ENCODE measurements at regions not wholly inside any gene's neighbourhood (a gene's known extent, or its start where the extent isn't known, plus 50 kb on each side); places are given as distances from the start of the nearest gene placed in this dataset.

DNA sequence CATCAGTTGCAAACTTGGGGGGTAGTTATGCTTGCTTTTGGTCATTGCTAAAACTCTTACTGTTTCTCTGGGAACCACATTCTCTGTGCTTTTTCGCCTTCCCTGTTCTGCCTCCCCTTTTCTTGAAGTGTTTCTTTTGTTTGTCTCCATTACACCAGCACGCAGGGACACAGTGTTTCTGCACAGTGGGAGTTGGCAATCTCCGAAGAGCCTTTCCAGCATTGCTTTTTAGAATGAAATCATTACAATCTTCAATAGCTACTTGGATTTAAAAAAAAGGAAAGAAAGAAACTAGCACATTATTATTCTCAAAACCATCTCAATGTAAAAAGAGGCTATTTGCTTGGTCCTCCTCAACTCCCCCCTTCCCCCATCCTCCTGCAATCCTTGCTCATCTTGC lies 536.7 kb upstream of the MMS22L start:
- no peak for DNase-seq

- no peak for DNase-seq
Observed at GRCh38 chr6:97820400-97820799, 537.4 kb upstream of the MMS22L start.

GRCh38 chr6:97822632-97823031 lies 539.6 kb upstream of the MMS22L start:
- DNase-seq: no peak

DNA sequence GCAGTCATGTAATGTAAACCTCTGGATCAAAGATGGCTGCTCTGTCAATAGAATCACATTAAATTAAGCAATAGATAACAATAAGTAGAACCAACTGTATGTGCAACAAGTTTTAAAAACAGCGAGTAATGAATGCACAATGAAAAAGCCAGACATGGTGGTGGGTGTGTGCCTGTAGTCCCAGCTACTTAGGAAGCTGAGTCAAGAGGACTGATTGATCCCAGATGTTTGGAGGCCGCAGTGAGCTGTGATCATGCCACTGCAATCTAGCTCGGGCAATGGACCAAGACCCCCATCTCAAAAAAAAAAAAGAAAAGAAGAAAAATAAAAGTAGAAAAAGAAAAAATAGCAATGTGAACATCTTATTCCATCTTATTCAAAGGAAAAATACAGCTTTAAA lies 558.7 kb upstream of the MMS22L start:
- no peak for DNase-seq

DNA sequence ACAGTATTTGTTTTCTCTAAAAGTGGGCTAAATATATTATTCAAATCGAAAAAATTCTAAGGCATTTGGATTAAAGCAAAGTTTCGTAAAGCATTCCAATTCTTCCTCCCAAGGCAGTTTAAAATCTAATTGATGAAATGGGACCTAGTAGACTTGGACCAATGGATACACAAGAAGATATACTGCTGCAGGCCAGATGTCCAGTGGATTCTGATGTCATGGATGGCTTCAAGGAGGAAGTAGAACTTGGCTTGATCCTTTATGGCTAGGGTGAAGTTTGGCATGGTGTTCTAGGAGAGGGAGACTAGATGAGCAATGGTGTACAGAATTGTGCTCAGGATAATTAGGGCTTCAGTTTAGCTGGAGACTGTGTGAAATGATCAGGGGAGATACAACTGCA lies 559.5 kb upstream of the MMS22L start:
- DNase-seq: no peak

DNA sequence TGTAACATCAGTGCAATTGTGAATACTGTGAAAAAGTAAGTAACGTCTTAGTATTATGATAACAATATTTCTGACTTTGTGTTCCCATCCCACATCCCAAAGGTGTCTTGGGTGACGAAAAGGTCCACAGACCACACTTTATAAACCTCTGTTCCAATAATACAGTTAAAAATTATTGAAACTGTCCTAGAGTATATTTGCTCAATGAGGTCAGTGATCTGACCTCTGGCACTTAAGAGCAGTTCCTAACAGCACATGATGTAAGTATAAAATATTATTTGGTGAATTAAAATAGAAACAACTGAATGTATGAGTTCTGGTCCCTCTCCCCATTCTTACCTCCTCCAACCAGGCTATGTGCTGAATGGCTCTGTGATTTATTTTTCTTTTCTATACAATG lies 566.4 kb upstream of the MMS22L start:
- no peak for DNase-seq

GRCh38 chr6:97850458-97851212 lies 567.6 kb upstream of the MMS22L start:
- DNase-seq: no peak

DNA sequence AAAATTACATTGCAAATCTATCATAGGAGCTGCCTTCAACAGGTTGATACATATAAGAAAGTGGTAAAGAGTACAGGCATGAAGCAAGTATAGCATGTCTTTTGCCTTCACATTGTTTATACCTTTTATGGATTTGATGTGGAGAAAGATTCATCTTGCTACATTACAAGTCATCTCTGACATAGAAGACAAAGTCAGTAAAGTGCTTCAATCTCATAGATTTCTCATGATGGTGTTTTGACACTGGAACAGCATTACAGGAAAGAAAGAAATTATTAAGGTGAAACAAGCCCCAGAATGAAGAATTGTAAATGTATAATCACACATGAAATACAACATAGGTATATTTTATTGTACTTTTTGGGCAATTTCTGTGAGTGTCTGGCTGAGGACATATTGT lies 580.7 kb upstream of the MMS22L start:
- DNase-seq: no peak

DNA sequence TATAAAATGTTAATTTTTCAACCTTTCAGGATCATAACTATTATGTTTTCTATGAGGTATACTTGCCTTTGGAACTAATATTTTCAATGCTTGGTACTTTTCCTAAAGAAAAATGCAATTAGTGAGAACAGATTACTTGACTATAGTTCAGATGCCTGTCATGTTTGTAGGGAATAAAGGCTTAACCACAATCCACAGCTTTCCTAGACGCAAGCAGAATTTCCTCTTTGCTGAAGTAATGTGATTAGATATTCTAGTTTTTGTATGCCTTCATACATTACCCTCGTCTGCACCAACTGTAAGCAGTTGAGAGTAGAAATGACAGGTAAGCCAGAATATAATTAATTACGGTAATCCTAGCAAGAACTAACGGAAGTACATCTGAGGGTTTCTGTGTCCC lies 581.4 kb upstream of the MMS22L start:
- no peak for DNase-seq

DNA sequence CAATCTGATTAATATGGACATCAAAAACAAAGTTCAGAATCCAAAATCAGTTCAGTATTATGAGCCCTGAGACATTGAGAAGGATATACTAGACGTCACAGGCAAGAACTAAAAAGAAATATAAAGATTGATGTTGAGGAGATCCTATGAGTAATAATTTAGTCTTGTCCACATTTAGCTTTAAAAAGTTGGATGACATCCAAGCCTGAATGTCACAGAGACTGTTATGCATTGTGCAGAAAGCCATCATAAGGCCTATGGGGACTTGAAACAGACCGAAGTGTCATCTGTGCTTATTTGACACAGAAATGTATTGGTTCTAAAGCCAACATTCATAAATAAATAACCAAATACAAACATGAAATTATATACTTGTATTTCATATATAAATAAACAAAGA lies 581.8 kb upstream of the MMS22L start:
- no peak for DNase-seq

DNA sequence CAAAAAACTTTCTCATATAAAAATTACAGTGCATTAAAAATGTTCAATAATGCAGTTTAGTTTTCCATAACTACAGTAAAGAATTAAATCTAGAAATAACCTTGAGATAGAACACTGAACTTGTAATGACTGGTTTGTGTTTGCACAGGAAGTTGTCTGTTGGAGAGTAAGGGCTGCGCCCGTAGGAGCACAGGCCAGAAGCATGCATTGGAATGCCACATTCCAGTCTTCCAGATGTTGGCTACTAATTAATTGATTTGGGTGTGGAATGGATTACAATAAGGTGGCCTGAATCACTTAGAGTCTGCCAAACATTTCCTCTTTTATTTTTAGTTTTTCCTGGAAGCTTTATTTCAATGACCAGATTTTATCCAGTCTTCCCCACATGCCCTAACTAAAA lies 582.6 kb upstream of the MMS22L start:
- no peak for DNase-seq

- DNase-seq: no peak
Observed at GRCh38 chr6:97866616-97867015, 583.6 kb upstream of the MMS22L start.

DNA sequence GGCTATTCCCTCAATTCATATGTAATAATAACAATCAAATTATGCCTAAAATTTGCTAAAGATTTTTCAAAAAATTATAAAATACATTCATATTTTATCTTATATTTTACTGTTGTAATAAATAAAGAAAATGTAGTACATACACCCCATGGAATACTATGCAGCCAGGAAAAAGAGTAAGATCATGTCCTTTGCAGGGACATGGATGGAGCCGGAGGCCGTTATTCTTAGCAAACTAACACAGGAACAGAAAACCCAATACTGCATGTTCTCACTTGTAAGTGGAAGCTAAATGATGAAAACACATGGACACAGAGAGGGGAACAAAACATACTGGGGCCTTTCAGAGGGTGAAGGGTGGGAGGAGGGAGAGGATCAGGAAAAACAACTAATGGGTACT lies 584.2 kb upstream of the MMS22L start:
- DNase-seq: no peak

DNA sequence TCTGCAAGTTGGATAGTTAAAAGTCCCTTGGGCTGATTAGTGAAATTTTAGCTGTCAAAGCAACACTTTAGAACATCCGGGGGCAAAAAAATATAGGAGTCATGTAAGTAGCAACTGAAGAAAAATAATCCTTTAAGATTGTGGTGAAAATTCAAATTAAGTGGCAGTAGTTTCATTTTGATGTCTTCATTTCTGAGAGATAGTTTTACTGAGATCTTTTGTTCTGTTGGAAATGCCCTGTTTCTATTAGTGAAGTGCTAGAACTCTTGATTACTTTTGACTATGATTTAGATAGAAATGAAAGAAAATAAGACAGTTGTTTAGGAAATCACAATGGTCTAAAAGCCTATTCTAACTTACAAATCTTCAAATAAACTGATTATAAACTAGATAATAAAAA lies 587.3 kb upstream of the MMS22L start:
- DNase-seq: no peak

DNA sequence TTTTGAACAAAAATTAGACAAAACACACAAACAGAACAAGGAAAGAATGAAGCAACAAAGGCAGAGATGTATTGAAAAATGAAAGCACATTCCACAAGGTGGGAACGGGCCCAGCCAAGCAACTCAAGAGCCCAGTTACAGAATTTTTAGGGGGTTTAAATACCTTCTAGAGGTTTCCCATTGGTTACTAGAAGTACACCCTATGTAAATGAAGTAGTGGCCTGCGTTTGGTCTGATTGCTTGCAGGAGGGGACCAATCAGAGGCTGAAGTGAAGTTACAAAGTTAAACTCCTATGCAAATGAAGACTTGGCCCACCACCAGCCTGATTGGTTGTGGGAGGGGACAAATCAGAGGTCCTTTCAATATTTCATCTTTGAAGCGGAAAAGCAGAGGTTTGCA lies 593.7 kb upstream of the MMS22L start:
- no peak for DNase-seq

DNA sequence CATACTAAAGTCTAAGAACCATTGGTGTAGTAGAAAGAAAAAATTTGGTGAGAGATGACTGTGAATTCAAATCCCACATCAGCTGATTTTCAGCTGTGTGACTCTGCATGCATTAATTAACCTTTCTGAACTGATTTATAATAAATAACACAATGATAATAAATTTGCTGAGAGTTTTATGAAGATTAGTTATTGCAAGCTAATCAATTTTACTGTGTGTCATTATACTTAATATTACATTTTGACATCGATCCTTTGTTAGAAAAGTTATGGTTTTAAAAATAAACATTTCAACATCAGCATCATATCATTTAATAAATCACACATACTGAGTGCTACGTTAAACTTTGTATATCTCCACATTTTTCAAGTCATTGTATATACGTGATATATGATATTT lies 599.7 kb upstream of the MMS22L start:
- no peak for DNase-seq

DNA sequence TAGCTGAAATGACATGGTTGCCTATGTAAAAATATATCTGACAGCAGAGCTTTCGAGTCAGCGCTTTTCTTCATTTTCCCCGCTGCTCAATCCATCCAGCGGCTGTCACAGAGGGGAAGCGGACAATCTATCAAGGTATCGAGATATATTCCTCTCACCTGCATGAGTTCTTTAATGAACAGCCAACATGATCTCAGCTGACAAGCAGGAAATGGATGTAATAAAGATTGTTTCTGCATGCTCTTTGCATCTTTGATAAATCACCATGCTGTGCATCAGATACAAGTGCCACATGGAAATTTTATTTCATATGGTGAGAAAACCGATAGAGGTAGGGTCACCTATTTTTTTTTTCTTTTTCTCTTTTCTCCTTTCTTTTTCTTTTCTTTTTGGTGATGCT lies 602.3 kb upstream of the MMS22L start:
- DNase-seq: no peak

DNA sequence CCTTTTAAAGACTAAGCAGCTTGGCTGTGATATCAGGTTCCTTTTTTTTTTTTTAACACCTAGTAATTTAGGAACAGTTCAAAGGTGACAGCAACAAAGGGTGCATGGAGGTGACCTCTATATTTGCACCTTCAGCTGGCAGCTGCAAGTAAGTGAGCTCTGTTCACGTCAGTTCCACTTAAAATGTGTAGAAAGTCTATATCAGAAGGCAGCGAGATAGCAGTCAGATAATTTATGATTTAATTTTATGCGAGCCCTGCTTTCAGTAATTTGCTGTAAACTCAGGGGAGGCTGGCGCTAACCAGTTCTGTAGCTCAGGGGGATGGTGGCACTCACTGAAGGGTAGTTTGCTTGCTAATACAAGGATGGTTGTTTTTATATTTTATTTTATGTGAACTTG lies 602.8 kb upstream of the MMS22L start:
- DNase-seq: no peak

DNA sequence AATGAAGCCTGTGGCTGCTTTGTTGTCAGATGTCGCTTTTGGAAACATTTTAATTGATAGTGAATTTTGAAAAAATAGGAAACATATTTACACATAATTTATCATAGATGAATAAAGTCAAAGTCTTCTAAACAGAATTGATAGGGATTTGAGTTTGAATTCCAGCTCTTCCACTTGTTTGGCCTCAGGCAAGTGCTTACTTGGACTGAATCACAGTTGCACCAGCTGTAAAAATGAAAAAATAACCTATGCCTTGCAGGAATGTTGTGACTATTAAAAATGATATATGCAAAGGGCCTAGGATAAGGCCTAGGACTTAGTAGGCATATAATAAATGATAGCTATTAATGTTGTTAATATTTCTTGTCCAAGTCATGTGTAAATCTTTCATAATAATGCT lies 618.5 kb upstream of the MMS22L start:
- DNase-seq: no peak

DNA sequence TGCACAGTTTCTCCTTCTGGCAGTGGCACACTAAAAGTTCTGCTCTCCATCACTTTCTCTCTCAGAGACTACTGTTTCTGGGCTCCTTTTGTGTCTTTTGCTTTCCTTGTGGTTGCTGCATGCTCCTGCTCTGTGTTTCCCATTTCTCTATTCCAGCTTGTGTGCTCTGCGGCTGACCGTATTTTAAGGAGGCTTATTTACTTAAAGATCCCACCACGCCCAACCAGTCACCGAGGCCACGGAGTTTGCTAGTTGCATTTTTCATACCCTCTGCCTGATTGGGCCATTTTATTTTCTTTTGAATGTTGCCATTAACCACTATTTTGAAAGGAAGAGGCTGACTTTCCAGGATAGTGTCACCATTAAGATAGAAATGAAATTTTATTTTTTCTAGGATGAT lies 626.4 kb upstream of the MMS22L start:
- no peak for DNase-seq

- no peak for DNase-seq
Observed at GRCh38 chr6:97913721-97914120, 630.7 kb upstream of the MMS22L start.

GRCh38 chr6:97914912-97915311 lies 631.9 kb upstream of the MMS22L start:
- no peak for DNase-seq

DNA sequence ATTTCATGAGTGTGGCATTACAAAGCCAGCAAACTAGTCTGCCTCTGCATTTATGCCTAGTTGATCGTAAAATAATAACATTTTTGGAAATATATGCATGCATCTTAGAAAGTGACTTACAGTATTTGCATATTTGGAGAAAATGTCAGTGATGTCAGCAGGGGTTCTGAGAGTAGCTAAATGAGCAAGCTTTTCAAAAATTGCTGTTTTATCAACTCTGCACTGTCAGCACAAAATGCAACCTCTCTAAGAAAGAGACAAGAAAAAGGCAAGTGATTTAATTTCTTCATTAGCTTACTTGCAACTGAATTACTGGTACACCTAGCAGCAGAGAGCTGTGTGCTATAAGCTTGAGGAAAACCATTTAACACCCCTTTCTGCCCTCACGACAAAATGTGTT lies 632.5 kb upstream of the MMS22L start:
- DNase-seq: no peak

GRCh38 chr6:97917369-97917768 lies 634.4 kb upstream of the MMS22L start:
- no peak for DNase-seq

- no peak for DNase-seq
Observed at GRCh38 chr6:97919046-97919445, 636.0 kb upstream of the MMS22L start.

- no peak for DNase-seq
Observed at GRCh38 chr6:97919631-97920030, 636.6 kb upstream of the MMS22L start.

Data from stimulated activated CD4-positive, alpha-beta T cell treated with anti-CD3 and anti-CD28 coated beads, Interleukin-2, amount 100 ng/mL, for 48 hours (primary cell).